Muscle of arm (tissue), 1 donor: ENCODE measurements at regions not wholly inside any gene's neighbourhood (a gene's known extent, or its start where the extent isn't known, plus 50 kb on each side); places are given as distances from the start of the nearest gene placed in this dataset.

ENCODE experiments used
- DNase-seq: peaks from one replicate; pipeline ENCODE4 v3.0.0-alpha.2; 2013

- DNase-seq, result no peak
Measured at GRCh38 chr6:41470331-41471063, 75.7 kb upstream of the FOXP4 start.

GRCh38 chr6:41471064-41471895 lies 74.9 kb upstream of the FOXP4 start:
- no peak for DNase-seq

GRCh38 chr6:41474213-41474933 lies 71.8 kb upstream of the FOXP4 start:
- DNase-seq, result no peak

GRCh38 chr6:41475164-41475563 lies 71.0 kb upstream of the FOXP4 start:
- no peak for DNase-seq

- no peak for DNase-seq
Measured at GRCh38 chr6:41475737-41476357, 70.3 kb upstream of the FOXP4 start.

- DNase-seq, result no peak
Measured at GRCh38 chr6:41476401-41476800, 69.8 kb upstream of the FOXP4 start.

GRCh38 chr6:41477572-41477971 lies 68.6 kb upstream of the FOXP4 start:
- no peak for DNase-seq

GRCh38 chr6:41483943-41484342 lies 62.2 kb upstream of the FOXP4 start:
- DNase-seq, result no peak

- no peak for DNase-seq
Measured at GRCh38 chr6:41487860-41488432, 58.2 kb upstream of the FOXP4 start.

- DNase-seq, result peak; percentile 36
Measured at GRCh38 chr6:41488433-41489119, 57.6 kb upstream of the FOXP4 start.

GRCh38 chr6:41489120-41489851 lies 56.9 kb upstream of the FOXP4 start:
- peak; percentile 71 for DNase-seq

- DNase-seq, result no peak
Measured at GRCh38 chr6:41492261-41492891, 53.8 kb upstream of the FOXP4 start.

GRCh38 chr6:41494212-41495110 lies 51.7 kb upstream of the FOXP4 start:
- DNase-seq, result no peak
